ENCODE measurements at regions not wholly inside any gene's neighbourhood (a gene's known extent, or its start where the extent isn't known, plus 50 kb on each side); places are given as distances from the start of the nearest gene placed in this dataset.

DNA sequence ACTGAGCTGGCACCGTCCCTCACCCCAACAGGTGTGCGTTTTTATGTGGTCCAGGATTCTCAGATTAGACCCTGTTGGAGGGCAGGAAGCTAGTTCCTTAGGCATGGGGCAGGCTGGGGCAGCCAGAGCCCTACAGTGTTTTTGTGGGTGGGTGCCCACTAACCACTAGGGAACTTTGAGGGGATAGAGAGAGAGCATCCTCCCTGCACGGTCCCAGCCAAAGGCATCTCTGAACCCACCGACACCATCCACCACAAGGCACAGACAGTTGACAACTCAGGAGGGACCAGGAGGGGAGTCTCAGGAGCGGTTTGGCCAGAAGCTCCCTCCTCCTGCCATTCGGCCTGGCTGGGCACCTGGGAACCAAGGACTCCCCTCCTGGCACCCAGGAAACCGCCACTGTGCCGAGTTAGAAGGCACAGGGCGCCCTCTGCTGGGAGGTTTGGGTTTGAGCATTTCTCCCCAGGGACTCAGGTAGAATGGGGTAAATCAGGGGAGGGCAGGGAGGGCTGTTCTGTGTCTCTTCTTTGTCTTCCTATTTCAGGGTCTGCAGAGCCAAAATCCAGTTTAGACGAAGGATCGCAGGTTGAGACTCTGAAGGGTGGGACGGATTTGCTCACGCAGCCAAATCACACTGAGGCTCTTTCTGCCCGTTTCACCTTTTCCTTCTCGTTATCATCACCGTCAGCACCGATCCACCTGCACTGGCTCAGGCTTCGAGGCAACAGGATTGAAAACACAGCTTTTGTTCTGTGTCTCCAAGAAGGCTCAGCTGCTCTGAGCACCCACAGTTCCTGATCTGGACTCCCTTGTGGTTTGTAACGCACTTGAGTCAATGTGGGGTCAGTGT, 84.8 kb upstream of the COL13A1 start:
- DNase-seq: peak; percentile 32

DNA sequence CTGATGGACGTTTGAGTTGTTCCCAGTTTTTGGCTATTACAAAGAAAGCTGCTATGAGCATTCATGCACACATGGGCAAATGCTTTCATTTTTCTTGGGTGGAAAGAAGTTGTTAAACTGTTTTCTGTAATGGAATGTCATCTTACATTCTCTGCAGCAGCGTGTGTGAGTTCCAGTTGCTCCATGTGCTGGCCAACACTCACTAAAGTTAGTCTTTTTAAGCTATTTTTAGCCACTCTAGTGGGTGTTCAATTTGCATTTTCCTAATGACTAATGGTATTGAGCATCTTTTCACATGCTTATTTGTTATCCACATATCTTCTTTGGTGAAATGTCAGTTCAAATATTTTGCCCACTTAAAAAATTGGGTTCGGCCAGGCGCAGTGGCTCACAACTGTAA, 82.8 kb upstream of the COL13A1 start:
- DNase-seq: no peak

DNA sequence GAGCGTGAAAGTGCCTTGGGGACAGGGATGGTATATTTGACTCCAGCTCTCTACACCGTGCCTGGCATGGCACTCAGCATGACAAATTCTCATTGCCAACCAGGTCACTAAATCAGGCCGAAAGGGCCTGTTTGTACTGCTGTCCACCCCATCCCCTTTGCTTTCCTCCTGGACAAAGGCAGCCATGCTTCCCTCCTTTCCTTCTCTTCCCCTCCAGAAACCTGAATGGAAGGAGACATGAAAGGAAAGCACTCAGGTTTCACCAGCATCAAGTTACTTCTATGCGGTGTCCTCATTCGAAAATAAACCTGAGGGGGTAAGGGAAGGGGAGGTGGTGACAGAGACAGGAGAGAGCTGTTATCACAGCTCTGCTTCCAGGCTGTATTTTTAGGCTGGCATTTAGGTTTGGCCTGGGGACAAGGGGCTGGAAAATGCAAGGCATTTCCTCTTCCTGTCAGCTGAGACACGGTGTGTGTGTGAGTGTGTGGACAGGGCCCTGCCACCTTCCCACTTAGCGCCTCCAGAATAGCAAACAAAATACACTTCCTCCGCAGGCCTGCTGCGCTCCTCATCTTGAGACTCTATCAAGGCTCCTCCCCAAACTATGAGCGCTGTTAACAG, 79.9 kb upstream of the COL13A1 start:
- no peak for DNase-seq

- no peak for DNase-seq
Observed at GRCh38 chr10:69723653-69724052, 78.1 kb upstream of the COL13A1 start.

- DNase-seq: no peak
Observed at GRCh38 chr10:69726850-69727249, 74.9 kb upstream of the COL13A1 start.

GRCh38 chr10:69728335-69728870, 73.3 kb upstream of the COL13A1 start:
- DNase-seq: no peak

DNA sequence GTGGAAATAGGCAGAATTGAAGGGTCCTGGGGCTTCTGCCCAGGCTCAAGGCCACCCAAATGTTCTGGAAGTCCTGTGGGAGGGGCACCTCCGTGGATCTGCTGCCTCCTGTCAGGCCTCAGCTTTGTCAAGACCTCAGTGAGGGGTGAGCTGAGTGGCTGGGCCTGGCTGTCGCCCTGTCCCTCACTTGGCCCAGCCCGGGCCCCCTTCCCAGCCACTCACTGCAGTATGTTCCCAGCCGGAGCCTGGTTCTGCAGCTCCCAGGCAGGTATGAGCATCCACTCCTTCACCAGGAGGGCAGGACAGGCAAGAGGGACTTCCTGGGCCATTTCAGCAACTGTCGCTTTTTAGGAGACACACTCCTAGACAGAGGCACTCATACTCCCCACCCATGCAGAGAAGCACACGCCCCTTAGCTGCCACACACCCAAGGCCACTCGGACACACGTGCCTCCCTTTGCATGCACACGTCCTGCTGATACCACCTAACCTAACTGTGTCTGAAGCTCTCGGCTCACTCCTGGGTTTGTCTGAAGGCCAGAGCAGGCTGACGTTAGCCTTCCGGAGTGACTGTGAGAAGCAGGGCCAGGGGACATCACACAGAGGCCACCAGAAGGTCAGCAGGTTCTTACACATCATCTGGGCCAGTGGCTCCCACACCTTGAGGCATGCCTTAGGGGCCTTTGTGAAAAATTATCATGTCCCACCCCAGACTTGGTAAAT, 72.2 kb upstream of the COL13A1 start:
- DNase-seq: no peak

DNA sequence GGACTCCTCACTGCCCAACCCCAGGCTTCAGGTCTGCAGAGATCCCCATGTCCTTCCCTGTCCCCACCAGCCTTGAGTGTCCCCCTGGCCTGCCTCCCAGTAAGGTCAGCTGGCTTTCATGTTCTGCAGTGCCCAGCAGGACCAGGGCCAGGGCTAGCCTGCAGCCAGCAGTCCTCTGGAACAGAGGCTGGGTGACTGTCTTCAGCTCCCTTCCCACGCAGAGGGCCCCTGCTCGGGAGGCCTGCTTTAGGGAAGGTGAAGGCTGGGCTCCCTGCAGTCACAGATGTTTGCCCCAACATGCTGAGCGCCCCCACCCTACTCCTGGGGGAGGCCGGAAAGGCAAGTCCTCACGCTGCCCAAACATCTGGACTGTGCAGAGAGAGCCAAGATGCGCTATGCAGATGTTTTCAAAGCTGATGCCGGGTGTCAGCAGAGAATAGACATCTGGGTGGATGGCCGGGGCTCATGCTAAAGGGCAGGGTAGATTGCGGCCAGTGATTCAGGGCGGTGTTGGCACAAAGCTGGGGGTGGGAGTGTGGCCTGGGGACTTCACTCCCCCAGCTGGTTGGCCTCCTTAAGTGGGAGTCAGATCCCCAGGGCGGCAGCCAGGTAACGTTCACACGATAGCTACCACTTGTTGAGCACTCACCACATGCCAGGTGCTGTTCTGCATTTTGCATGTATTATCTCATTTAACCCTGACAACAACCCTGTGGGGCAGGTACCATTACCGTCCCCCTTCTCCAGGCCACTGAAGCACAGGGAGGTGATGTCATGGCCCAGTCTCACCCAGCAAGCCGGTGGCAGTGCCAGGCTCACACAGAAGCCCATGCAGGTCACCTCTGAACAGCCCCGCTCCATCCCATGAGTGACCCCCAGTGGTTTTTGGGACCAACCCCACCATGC, 71.2 kb upstream of the COL13A1 start:
- no peak for DNase-seq

DNA sequence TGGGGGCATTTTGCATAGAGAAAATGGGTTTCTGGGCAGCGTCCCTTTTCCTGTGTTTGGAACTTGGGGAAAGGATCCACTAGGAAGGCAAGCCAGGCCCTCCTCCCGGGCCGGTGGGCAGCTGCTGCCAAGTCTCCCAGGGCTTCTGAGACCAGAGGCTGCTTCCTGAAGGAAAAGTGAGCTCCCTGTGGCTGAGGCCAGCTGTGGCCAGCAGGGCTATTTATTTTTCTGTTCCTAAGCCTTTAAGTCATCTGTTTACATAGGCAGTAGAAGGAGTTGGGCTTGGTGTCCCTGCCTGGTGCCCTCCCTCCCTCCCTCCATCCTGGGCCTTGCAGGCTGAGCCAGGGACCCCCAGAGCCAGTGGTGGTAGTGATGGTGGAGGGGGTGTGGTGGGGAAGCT, 70.5 kb upstream of the COL13A1 start:
- no peak for DNase-seq

DNA sequence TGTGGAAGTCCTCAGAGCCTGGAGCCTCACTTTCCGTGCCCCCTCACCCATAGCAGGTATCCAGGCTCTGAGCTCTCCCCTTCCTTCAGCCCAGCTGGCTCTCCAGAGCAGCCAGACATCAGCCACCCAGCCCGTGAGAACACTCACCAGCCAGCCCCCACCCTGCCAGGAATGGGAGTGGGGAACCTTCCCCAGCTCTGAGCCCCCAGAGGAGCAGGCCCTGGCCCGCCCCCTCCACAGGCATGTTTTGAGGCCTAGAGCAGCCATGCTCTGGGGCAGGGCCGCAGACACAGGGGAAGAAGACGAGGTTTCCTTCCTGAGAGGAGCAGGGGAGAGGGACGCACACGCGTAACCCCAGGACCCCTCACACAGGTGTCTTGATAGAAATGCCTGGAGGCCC, 70.0 kb upstream of the COL13A1 start:
- DNase-seq: no peak

DNA sequence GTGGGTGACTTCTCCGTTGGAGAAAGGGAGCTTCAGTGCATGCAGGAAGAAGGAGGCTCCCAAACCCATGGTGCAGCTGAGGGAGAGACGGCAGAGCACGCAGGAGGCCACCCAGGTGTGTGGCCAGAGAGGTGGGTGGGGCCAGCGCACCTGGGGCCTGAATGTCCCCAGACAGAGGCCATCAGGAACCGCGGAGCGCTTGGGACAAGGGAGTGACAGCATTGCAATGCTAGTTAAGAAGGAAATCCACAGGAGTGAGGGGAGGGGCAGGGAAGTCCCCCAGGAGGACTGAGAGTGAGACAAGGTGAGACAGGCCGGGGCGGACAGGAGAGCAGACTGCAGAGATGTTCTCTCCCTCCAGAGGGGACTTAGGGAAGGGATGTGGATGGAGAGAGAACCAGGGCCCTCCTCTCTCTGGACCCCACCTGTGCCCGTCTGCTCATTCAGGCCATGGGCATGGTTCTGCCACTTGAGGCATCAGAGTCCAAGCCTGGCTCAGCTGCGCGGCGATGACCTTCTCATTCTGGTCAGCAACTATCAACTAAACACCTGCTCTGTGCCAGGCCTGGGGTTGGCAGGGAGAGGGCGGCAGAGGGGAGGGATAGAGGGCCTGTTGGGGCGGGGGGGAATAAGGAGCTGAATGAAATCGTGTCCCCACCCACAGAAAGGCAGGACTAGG, 69.4 kb upstream of the COL13A1 start:
- DNase-seq: no peak

DNA sequence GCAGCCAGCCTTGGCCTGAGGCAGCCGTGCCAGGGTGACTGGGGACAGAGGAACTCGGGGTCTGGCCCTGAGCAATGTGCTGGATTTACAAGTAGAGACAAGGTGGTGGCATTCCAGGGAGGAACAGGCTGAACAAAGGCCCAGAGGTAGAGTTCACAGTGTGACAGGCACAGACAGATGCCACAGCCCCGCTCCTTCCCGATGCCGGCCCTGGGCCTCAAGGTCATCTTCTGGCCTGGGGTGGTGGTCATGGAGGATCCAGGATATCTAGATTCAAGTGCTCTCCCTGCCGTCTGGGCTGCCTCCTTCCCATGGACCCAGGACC, 68.9 kb upstream of the COL13A1 start:
- no peak for DNase-seq

- DNase-seq: no peak
Observed at GRCh38 chr10:69733791-69734261, 67.9 kb upstream of the COL13A1 start.

- DNase-seq: no peak
Observed at GRCh38 chr10:69734416-69734796, 67.3 kb upstream of the COL13A1 start.

DNA sequence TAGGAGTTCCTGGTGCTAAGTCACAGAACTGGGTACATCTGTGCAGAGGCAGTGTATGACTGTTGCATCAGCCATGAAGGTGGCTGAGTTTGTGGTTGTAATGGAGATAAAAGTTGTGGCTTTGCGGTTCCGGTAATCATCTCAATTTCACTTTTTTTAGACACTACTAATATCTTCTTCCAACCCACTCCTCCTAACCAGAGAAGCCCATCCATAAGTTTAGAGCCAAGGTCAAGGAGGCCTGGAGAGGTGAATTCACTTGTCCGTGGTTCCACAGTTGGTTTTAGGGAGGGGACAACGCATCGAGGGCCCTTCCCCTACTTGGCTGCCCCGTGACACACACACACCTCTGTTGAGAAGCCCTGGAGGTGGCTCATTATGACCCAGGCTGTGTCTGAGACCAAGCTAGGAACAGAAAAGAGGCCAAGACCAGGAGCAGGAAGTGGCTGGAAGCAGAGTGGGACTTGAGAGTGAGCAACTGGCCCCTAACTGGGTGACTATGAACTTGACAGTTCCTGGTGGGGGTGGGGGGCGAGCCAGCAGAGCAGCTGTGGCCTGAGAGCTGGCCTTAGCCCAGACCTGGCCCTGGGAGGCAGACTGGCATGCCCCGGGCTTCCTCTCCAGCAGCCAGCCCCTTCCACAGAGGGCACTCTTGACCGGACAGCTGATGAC, 66.8 kb upstream of the COL13A1 start:
- DNase-seq: no peak

GRCh38 chr10:69736886-69737641, 64.6 kb upstream of the COL13A1 start:
- no peak for DNase-seq

GRCh38 chr10:69738071-69738470, 63.6 kb upstream of the COL13A1 start:
- no peak for DNase-seq

DNA sequence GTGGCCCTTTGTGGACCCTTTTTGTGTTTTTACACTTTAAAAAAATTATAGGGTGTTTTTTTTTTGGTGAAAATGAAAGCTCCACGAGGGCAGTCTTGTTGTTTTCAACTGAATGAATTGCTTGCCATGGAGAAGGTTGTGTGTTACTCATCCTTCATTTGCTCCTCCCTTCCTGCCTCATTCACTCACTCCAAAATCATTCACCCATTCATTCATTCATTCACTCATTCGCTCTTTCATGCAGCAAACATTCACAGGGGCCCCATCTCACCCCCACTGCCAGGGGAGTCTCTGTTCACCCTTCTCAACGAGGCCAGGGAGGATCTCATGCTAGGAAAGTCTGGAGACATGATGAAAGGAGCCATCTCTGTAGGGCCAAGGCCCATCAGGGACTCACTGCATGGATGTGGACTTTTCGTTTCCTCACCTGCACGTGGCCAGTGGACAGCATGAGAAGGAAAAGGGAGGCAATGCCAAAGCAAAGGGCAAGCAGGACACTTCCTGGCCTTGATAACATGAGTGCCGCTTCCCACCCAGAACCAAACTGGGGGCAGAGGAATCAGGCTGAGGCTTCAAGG, 62.8 kb upstream of the COL13A1 start:
- DNase-seq: no peak

DNA sequence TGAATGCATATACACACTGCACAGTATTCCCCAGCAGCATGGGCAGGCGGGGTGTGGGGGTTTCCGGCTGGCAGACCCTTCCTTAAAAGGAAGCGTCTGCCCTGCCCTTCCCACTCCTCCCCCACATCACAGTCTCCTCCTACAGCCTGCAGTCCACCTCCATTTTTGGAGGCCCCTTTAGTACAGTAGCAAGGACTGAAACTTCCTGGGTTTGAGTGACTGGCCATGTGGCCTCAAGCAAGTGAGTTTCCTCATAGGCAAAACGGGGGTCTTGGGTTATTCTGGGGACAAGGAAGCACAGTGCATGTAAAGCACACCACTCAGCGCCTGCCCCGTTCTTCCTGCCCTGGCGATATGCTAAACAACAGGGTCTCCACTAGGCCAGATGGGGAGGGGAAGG, 62.1 kb upstream of the COL13A1 start:
- no peak for DNase-seq

DNA sequence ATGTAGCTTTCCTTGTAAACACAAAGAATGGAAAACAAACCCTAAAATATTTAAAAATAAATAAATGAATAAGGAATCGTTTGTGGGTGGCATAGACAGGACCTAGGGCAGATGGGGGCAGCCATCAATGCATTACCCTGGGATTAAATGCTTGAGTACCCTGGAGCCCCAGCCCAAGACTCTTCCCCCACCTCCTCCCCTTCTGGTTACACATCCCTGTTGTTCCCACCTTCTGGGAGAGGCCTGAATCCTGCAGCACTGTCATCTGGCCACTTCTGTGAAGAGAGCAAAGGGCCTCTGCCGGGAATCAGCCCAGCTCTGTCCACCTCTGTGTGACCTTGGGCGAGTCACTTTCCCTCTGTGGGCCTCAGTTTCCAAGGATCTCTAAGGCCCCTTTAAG, 61.6 kb upstream of the COL13A1 start:
- DNase-seq: no peak
